NCI-H226 (cell line): ENCODE measurements at regions not wholly inside any gene's neighbourhood (a gene's known extent, or its start where the extent isn't known, plus 50 kb on each side); places are given as distances from the start of the nearest gene placed in this dataset.

Experiments
- DNase-seq: peaks from one replicate; pipeline ENCODE4 v3.0.0-alpha.2; 2015

GRCh38 chr6:126419901-126420300, 80.0 kb downstream of the CENPW start:
- no peak for DNase-seq

DNA sequence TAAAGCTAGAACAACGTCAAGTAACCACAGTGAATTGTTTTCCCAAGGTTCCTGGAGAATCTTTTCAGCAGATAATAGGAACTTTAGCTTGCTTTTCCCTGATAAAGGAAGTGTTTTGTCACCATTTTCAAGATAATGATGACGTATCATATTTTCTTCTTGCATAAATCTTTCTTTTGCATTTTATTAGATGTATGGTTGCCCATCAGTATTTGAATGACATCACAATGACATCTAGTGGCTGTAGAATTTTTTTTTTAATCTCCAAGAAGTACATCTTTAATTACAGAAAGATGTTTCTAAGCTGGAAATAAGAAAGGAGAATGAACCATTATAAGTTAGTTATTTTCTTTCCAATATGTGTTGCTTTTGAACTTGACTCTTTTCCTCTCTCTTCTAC, 83.0 kb downstream of the CENPW start:
- no peak for DNase-seq

GRCh38 chr6:126427713-126428112, 87.8 kb downstream of the CENPW start:
- no peak for DNase-seq

GRCh38 chr6:126429866-126430265, 90.0 kb downstream of the CENPW start:
- DNase-seq: no peak

DNA sequence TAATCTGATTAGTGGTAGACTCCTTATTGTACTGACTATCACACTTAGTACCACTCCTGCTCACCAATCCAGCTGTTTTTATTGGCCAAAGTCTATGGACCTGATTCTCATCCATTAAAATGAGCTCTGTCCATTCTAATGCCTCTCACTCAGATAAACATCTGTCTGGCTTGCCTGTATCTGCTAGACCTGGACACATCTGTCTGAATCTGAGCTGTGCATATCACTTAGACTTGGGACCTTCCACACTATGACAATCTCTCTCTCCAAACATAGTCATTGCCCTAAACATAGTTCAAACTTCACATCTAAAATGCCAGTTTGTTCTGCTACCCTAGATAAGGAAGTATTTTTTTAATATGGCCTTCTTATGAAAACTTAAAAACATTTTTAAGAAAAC, 92.6 kb downstream of the CENPW start:
- no peak for DNase-seq

GRCh38 chr6:126433927-126434326, 94.0 kb downstream of the CENPW start:
- no peak for DNase-seq

DNA sequence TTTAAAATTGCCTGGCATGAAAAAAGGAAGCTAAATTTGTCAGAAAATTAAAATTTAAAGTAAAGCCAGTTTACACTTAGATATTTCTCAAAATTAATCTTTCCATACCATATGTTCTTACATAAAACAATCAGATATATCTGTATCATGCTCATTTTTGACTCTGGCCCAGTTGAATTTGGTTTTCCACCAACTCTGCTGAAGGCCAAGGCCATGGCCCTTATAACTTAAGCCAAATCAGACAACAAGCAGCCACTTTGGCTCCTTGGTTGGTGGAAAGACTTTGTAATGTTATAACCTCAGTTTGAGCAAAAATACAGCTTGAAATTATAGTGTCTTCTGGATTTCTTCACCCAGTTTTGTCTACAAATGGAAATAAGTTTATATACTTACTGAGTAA, 97.3 kb downstream of the CENPW start:
- no peak for DNase-seq

GRCh38 chr6:126439040-126439439, 99.1 kb downstream of the CENPW start:
- DNase-seq: no peak

DNA sequence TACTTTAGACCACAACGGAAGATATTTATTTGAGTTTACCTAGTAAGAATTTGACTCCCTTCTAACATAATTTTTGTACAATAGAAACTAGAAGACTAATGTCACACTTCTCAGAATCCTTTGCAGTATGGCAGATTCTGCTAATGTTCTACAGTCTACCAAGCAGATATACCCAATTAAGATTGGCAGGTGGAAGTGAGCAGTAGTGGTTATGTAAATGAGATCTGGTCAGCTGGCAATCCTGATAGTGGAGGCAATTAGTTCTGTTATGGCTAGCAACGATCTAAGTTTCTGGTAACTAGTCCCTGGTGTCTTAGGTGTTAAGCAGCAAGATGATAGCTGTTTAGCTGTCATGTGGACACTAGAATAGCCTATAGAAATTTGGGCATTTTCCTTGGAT, 101.0 kb downstream of the CENPW start:
- no peak for DNase-seq

GRCh38 chr6:126444659-126445273, 104.9 kb downstream of the CENPW start:
- DNase-seq: peak; percentile 20

DNA sequence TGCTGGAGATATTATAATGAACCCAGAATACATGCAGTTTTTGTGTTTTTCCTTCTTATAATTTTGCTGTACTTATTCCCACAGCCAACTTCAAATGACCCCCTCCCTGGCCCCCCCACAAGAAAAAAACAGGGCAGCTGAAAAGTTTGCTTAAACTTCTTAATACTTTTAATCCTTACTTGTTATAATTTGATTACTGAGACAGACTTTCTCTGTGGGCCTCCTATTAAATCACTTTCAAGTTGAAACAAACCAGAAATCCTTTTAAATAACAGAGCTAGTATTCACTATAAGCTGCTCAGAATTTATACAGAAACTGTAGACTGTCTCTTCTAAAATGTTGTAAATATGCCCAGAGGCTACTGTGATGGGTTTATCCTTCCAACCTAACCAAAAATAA, 106.3 kb downstream of the CENPW start:
- DNase-seq: no peak

DNA sequence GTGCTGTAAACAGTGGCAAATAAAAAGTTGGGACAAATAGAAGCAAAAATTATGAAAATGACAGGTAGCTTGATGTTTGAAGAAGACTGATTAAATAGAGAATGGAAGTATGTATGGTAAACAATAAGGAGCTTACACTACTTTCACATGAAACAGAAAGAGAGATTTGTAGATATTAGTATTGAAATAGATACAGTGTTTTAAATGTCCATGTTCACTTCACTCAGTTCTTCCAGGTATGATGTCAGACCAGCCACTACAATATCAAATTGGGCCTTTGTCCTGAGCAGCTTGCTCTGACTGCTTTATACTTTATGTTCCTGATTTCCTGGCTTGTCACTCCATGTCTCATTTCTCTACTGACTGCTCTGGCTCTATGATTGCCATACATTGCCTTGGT, 107.5 kb downstream of the CENPW start:
- no peak for DNase-seq

DNA sequence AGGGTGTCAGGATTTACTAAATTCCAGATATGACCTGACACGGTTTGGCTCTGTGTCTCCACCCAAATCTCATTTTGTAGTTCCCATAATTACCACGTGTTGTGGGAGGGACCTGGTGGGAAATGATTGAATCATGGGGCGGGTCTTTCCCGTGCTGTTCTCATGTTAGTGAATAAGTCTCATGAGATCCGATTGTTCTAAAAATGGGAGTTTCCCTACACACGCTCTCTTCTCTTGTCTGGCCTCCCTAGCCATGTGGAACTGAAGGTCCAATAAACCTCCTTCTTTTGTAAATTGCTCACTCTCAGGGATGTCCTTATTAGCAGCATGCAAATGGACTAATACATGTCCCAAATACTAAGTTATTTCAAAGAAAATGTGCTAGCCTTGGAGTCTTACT, 121.1 kb downstream of the CENPW start:
- no peak for DNase-seq

DNA sequence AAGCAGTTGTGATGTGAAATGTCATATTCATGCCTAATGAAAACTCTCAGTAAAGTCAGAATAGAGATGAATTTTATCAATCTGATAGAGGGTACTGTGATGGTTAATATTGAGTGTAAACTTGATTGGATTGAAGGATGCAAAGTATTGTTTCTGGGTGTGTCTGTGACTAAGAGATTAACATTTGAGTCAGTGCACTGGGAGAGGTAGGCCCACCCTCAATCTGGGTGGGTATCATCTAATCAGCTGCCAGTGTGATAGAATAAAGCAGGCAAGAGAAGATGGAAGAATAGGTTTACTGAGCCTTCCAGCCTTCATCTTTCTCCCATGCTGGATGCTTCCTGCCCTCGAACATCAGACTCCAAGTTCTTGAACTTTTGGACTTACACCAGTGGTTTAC, 124.3 kb downstream of the CENPW start:
- no peak for DNase-seq

GRCh38 chr6:126475449-126475848, 135.5 kb downstream of the CENPW start:
- no peak for DNase-seq

DNA sequence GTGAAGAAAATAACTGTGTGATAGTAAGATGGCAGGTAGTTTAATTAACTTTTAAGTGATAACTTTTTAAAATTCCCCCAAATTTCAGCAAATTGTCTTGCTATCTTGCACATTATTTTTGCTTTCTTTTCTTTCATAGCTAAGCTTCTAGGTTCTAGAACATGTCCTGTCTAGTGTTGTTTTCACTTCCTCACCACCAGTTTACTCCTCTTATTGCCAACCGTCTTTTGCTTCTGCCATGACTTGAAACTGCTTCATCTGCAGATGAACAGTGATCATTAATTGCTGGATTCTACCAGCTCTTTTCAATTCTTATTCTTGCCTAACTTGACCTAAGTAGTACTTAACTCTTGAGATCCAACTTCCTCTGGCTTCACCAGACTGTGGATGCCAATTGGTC, 137.8 kb downstream of the CENPW start:
- DNase-seq: no peak

DNA sequence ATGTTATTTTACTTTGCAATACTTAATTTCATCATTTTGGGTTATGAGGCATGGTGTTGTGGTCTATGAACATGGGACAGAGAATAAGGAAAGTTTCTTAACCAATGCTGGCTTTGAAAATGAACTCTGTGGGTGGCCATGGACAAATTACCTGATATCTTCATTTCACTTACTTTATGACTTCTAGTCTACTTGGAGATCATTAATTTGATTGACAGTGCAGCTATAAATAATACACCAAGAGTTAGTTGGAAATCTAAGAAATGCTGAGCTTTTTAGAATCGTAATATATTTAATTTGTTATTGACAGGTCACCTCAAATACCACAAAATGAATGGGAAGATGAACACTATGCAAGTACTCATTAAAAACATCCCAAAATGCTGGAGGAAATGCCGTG, 140.4 kb downstream of the CENPW start:
- no peak for DNase-seq

- DNase-seq: no peak
Observed at GRCh38 chr6:126481319-126481718, 141.4 kb downstream of the CENPW start.

DNA sequence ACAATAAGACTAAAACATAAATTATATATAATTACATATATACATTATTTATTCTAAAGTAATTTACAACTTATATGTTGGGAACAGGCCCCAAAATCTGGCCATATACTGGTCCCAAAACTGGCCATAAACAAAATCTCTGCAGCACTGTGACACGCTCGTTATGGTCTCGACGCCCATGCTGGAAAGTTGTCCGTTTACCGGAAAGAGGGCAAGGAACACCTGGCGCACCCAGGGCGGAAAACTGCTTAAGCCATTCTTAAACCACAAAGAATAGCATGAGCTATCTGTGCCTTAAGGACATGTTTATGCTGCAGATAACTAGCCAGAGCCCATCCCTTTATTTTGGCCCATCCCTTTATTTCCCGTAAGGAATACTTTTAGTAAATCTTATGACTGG, 164.9 kb downstream of the CENPW start:
- no peak for DNase-seq

- no peak for DNase-seq
Observed at GRCh38 chr6:126513198-126513597, 173.3 kb downstream of the CENPW start.

DNA sequence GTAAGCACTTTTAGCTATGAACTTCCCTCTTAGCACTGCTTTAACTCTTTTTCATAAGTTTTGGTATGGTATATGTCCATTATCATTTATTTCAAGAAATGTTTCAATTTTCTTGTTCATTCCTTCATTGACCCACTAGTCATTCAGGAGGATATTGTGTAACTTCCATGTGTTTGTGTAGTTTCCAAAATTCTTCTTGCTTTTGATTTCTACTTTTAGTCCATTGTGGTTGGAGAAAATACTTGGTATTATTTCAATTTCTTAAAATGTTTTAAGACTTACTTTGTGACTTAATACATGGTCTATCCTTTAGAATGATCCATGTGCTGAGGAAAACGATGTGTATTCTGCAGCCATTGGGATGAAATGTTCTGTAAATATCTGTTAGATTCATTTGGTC, 176.5 kb downstream of the CENPW start:
- no peak for DNase-seq

- no peak for DNase-seq
Observed at GRCh38 chr6:126524811-126525326, 185.0 kb downstream of the CENPW start.

- no peak for DNase-seq
Observed at GRCh38 chr6:126526547-126526946, 186.6 kb downstream of the CENPW start.

DNA sequence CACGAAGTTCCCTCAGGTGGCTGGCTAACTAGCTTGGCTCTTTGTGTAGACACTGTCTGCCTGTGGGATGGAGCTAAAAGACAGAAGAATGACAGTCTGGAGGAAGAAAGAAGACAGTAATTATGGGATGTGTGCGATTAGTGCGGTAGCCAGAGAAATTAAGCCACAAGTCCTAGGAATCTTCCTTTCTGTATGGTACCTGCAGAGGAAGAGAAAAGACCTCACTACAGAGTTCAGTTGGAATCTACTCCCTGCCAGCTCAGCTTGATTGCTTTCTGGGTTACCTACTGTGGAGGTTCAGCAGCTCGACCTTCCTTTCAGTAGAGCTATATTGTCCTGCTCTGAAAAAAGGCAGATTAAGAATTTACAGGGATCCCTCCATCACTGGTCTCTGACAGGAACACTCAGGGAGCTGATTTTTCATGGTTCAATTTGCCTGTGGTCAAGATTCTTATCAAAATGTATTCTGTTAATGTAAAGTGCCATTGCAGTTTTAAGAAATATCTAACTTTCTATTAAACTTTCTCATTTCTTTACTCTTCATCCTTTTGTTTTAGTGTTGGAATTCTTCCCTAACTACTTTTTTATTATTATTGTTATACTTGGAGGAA, 187.2 kb downstream of the CENPW start:
- DNase-seq: no peak
